Breast epithelium (tissue), 4 donors: ENCODE measurements at regions not wholly inside any gene's neighbourhood (a gene's known extent, or its start where the extent isn't known, plus 50 kb on each side); places are given as distances from the start of the nearest gene placed in this dataset.

ENCODE experiments used
- DNase-seq, 2 donors: peaks; one replicate each; pipeline ENCODE4 v3.0.0-alpha.2; 2019; ENCODE audit warnings: low spot score in 2 of 2
- H3K27ac ChIP-seq, 2 donors: fragments of 200-600 bp; sonication (generic) in 1 of 2; one replicate each; pipeline ENCODE4 v1.5.1; 2016 to 2019; ENCODE audit warnings: mild to moderate bottlenecking in 1 of 2
- H3K27me3 ChIP-seq, 2 donors: fragments of 200-600 bp; sonication (generic) in 1 of 2; one replicate each; pipeline versions ENCODE4 v1.5.1 to v1.6.0; 2017 to 2019; ENCODE audit warnings: control low read depth in 1 of 2, mild to moderate bottlenecking in 1 of 2
- H3K36me3 ChIP-seq: fragments of 200-600 bp; one replicate; pipeline ENCODE4 v1.5.1; 2019
- H3K4me1 ChIP-seq, 2 donors: fragments of 200-600 bp; sonication (generic); one replicate each; pipeline ENCODE4 v1.5.1; 2016 to 2019; ENCODE audit warnings: control low read depth in 1 of 2
- H3K4me3 ChIP-seq, 3 donors: fragments of 200-600 bp; sonication (generic); 1 replicate in 2 of 3; 2 replicates in 1 of 3; pipeline ENCODE4 v1.5.1; 2016 to 2019; ENCODE audit warnings: mild to moderate bottlenecking in 3 of 3, moderate library complexity in 2 of 3
- H3K9me3 ChIP-seq, 2 donors: fragments of 200-600 bp; sonication (generic) in 1 of 2; one replicate each; pipeline ENCODE4 v1.5.1; 2016 to 2019; ENCODE audit warnings: control low read depth in 1 of 2
- POLR2A ChIP-seq: fragments of 450-650 bp; IDR thresholded peaks from one replicate; pipeline ENCODE4 v1.6.1; 2016; ENCODE audit warnings: antibody characterized with exemption, mild to moderate bottlenecking, moderate library complexity
- POLR2AphosphoS5 ChIP-seq, 3 donors: sonication (generic); formaldehyde crosslinking; IDR thresholded peaks; one replicate each; pipeline ENCODE4 v1.6.1; 2017; ENCODE audit warnings: antibody characterized with exemption in 3 of 3
- intact Hi-C: fragments of 100-400 bp; cut with DNase I; formaldehyde crosslinking; loops from one replicate; pipeline ENCODE4 v1.15.1; 2023; ENCODE audit warnings: low total_unique reads
- TF ChIP-seq, protein P1 (sequence below), 3 donors: fragments of 450-650 bp; IDR thresholded peaks; one replicate each; pipeline ENCODE4 v1.5.1; 2016 to 2017; ENCODE audit warnings: antibody characterized with exemption in 3 of 3, mild to moderate bottlenecking in 3 of 3, moderate library complexity in 3 of 3

DNA sequence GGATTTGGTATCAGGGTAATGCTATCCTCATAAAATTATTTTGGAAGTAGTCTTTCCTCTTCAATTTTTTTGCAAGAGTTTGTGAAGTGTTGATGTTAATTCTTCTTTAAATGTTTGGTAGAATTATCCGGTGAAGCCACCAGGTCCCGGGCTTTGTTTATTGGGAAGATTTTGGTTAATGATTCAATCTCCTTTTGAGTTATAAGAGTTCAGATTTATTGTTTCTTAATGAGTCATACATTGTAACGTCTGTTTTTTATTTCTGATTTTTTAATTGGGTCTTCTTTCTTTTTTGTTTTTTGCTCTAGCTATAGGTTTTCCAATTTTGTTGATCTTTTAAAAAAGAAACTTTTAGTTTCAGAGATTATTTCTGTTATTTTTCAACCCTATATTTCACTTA, 412.3 kb downstream of the PDGFC start:
- Histone ChIP-seq H3K27ac (no peak overlapping the region), H3K4me1 (no peaks in the 10 kb centered on the region), H3K27me3 (no peaks in the 10 kb centered on the region), H3K9me3 (no peaks in the 10 kb centered on the region), H3K4me3 (no peak overlapping the region), H3K36me3 (no peaks in the 10 kb centered on the region)
- no peak for TF ChIP-seq POLR2AphosphoS5 (IDR thresholded peaks at IDR 0.05)
- TF ChIP-seq, protein P1, sequence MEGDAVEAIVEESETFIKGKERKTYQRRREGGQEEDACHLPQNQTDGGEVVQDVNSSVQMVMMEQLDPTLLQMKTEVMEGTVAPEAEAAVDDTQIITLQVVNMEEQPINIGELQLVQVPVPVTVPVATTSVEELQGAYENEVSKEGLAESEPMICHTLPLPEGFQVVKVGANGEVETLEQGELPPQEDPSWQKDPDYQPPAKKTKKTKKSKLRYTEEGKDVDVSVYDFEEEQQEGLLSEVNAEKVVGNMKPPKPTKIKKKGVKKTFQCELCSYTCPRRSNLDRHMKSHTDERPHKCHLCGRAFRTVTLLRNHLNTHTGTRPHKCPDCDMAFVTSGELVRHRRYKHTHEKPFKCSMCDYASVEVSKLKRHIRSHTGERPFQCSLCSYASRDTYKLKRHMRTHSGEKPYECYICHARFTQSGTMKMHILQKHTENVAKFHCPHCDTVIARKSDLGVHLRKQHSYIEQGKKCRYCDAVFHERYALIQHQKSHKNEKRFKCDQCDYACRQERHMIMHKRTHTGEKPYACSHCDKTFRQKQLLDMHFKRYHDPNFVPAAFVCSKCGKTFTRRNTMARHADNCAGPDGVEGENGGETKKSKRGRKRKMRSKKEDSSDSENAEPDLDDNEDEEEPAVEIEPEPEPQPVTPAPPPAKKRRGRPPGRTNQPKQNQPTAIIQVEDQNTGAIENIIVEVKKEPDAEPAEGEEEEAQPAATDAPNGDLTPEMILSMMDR (IDR thresholded peaks at IDR 0.05) = no peak
- TF ChIP-seq POLR2A = no peak
- intact Hi-C loops = no loop called here
- no peak for DNase-seq

DNA sequence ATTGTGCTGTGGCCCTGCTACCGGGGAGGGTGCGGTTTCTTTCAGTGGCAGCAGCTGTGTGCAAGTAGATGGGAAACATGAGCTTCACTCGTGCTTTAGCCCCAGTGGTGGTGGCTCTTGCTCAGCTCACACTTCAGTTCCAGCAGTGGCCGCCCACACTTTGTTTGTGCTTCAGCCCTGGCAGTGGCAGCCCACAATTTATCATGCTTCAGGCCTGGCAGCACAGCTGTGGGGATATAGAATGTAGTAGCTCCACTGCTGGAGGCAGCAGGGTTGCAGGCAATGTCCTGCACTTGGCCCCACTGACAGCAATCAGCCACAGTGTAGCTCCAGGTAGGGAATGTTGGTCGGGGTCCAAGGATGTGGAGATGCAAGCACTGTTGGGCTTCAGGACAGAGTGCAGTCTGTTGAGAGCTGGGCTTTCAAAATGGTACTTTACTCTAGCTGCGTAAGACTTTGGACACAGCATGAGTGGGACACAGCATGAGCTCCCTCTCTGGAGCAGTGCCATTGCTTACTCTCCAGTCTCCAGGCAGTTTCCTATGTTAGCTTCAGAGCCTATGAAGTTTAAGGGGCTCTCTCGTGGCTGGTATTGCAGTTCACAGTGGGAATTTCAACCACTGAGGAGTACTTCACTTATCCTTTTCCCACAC, 413.1 kb downstream of the PDGFC start:
- no peaks in the 10 kb centered on the region for H3K4me1 ChIP-seq
- H3K36me3 ChIP-seq = no peaks in the 10 kb centered on the region
- H3K9me3 ChIP-seq = no peaks in the 10 kb centered on the region
- no peak overlapping the region for H3K4me3 ChIP-seq
- no peak overlapping the region for H3K27ac ChIP-seq
- H3K27me3 ChIP-seq = no peaks in the 10 kb centered on the region
- no peak for TF ChIP-seq POLR2A
- intact Hi-C loops = no loop called here
- DNase-seq = no peak

DNA sequence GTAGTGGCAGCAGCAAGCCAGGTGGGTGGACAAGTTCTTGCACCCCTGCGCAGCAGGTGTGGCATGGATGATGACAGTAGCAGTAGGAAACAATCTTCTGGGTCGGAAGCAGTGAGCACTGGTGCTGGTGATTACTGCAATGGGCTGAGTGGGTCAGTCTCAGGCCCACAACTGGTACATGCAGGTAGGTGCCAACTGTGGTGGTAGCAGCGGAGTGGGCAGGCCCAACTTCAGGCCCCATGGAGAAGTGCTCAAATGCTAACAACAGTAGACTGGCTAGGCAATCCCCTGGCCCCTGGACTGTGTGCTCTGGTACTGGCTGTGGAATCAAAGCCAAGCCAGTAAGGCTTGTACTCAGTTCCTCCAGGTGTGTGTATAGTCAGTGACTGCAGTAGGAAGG, 413.7 kb downstream of the PDGFC start:
- no peak for DNase-seq
- Histone ChIP-seq H3K4me1 (no peaks in the 10 kb centered on the region), H3K9me3 (no peaks in the 10 kb centered on the region), H3K4me3 (no peak overlapping the region), H3K27ac (no peak overlapping the region), H3K27me3 (no peaks in the 10 kb centered on the region), H3K36me3 (no peaks in the 10 kb centered on the region)
- TF ChIP-seq POLR2A = no peak
- TF ChIP-seq, protein P1 (IDR thresholded peaks at IDR 0.05) = no peak
- TF ChIP-seq POLR2AphosphoS5 (IDR thresholded peaks at IDR 0.05) = no peak
- intact Hi-C loops = no loop called here

DNA sequence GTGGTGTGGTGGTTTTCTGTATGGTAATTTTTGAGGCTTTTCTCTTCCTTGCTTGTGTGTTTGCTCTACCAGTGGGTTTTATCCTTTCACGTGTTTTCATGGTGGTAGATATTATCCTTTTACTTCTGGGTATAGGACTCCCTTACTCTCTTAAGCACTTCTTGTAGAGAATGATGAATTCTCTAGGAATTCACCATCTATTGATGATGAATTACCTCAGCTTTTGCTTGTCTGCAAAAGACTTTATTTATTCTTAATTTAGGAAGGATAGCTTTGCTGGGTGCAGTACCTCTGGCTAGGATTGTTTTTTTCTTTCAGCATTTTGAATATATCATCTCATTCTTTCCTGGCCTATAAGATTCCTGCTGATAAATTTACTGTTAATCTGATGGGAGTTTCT, 415.3 kb downstream of the PDGFC start:
- TF ChIP-seq POLR2A = no peak
- TF ChIP-seq POLR2AphosphoS5 (IDR thresholded peaks at IDR 0.05) = no peak
- TF ChIP-seq, protein P1 (IDR thresholded peaks at IDR 0.05) = no peak
- Histone ChIP-seq H3K4me1 (no peaks in the 10 kb centered on the region), H3K27me3 (no peaks in the 10 kb centered on the region), H3K36me3 (no peaks in the 10 kb centered on the region), H3K27ac (no peak overlapping the region), H3K9me3 (no peaks in the 10 kb centered on the region), H3K4me3 (no peak overlapping the region)
- no peak for DNase-seq
- intact Hi-C loops = no loop called here

DNA sequence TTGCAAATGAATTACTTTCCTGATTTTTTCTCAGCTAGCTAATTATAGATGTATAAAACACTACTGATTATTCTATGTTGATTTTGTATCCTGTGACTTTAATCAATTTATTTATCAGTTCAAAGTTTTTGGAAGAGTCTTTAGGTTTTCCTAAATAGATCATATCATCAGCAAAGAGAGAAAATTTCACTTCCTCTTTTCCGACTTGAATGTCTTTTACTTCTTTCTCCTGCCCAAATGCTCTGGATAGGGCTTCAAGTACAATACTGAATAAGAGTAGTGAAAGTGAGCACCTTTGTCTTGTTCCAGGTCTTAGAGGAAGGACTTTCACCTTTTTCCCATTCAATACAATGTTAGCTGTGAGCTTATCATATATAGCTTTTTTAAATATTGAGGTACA, 417.9 kb downstream of the PDGFC start:
- no peak overlapping the region for H3K4me3 ChIP-seq
- DNase-seq = no peak
- no peak overlapping the region for H3K27ac ChIP-seq
- no peaks in the 10 kb centered on the region for H3K9me3 ChIP-seq
- H3K36me3 ChIP-seq = no peaks in the 10 kb centered on the region
- no peaks in the 10 kb centered on the region for H3K27me3 ChIP-seq
- no peak for TF ChIP-seq POLR2A
- TF ChIP-seq POLR2AphosphoS5 (IDR thresholded peaks at IDR 0.05) = no peak
- TF ChIP-seq, protein P1 (IDR thresholded peaks at IDR 0.05) = no peak
- intact Hi-C loops = no loop called here
- no peaks in the 10 kb centered on the region for H3K4me1 ChIP-seq

DNA sequence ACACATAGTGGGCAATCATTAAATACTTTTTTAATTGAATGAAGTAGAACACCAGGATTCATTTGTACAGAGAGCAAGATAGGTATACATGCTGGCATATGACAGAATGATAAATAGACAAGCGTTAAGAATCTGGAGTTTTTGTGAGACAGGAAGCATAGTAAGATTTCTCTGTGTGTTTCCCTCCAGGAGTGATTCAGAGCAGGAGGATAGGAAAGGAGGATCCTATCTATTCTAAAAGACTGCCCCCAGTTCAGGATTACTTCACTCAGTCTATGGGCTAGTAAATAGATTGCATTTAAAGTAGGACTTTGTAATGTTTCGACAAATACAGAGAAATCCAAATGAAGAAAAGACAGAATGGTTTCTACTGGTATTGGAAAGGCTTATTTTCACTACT, 423.7 kb downstream of the PDGFC start:
- DNase-seq = no peak
- Histone ChIP-seq H3K36me3 (no peaks in the 10 kb centered on the region), H3K27me3 (no peaks in the 10 kb centered on the region), H3K4me3 (no peak overlapping the region), H3K9me3 (no peaks in the 10 kb centered on the region), H3K4me1 (no peaks in the 10 kb centered on the region), H3K27ac (no peak overlapping the region)
- TF ChIP-seq POLR2A = no peak
- no peak for TF ChIP-seq POLR2AphosphoS5 (IDR thresholded peaks at IDR 0.05)
- TF ChIP-seq, protein P1 (IDR thresholded peaks at IDR 0.05) = no peak
- intact Hi-C loops = no loop called here
